ENCODE measurements at regions not wholly inside any gene's neighbourhood (a gene's known extent, or its start where the extent isn't known, plus 50 kb on each side); places are given as distances from the start of the nearest gene placed in this dataset.
"Not testable (repeated sequence)": the region's sequence is repeated elsewhere in the genome, so short reads cannot be mapped to it uniquely, and the experiment has no call there.

DNA sequence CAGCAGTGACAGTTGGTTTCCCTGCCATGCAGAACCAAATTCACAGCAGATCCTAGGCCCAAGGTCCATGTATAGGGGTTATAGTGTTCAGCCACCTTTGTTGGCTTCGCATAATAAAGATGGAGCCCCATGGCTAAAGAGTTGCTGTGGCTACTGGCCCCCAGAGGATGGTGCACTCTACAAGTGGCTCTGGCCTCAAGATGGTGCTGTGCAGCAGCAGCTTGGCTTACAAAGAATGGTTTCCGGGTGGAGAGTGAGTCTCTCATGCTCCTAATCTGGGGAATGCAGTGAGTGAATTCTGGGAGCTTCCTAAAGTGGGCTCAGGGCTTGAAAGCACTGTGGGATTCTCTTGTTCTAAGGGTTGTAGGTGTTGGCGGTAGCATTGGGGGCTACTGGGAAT lies 1199.7 kb downstream of the CNTNAP5 start:
- no peak for DNase-seq (ENCODE audit: low read depth)

DNA sequence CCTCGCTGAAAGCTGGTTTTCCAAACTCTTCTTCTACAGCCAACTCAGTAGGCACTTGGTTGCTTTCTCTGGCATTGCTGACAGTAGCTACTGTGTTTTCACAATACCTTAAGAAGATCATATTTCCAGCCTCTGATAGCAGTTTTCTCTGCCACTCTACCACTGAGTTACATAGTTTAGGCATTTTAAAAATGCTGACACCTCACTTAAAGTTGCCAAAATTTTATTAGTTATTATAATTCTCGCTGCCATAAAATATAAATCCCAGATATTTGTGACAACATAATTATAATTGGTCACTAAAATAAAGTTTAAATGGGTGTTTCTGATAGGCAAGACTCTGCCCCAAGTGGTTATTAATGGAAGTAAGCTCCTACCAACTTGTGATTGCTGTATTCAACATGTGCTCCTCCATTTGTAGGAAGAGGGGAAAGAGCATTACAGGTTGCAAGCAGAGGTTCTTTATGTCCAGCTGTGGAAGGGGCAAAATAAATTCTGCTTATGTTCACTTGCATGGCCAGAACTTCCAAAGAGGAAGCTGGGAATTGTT lies 1202.8 kb downstream of the CNTNAP5 start:
- DNase-seq (ENCODE audit: low read depth), result no peak

DNA sequence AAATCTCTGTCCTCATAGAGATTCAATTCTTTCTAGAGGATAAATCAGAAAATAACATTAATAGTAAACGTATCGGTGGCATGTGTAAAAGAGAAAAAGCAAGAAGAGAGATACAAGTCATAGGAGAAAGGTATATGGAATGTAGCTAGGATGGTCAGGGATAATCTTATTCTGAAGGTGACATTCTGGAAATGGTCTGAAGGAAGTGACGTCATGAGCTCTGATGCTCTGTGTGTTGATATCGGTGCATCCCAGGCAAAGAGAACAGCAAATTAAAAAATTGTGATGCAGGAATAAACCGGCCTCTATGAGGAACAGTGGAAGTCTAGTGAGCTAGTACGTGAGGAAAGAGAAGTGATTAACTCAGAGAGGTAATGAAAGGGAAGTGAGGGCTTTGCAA lies 1215.8 kb downstream of the CNTNAP5 start:
- DNase-seq (ENCODE audit: low read depth), result no peak

DNA sequence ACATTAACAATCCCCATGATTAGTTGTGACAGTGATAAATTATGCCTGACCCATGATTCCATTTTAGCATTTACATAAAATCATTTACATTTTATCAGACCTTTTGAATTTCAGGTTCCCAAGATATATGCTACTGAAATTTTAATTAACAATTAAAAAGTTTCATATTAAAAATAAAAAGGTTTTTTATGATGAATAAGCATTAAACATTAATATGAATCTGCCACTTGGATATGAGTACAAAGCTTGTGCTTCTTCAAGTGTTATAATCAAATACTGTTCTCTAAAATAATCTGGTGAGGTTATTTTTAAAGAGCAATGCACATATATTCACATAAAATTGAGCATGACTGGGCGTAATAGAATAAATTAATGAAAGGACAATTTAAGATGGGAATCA lies 1218.0 kb downstream of the CNTNAP5 start:
- DNase-seq (ENCODE audit: low read depth), result no peak

DNA sequence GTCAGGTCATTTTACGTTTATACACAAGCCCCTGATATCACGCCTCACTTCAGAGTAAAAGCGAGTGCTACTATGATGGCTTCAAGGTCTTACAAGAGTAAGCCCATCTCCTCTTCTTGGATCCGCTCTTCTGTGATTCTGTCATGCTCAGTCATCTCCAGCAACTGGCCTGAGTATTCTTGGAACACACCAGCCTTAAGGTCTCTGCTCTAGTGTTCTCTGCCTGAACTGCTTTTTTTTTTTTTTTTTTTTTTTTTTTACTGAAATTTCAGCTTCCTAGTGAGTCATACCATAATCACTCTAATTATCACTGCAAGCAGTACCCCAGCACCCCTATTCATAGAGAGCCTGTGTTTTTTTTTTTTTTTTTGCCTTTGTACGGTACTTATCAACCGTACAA lies 1228.9 kb downstream of the CNTNAP5 start:
- no peak for DNase-seq (ENCODE audit: low read depth)

DNA sequence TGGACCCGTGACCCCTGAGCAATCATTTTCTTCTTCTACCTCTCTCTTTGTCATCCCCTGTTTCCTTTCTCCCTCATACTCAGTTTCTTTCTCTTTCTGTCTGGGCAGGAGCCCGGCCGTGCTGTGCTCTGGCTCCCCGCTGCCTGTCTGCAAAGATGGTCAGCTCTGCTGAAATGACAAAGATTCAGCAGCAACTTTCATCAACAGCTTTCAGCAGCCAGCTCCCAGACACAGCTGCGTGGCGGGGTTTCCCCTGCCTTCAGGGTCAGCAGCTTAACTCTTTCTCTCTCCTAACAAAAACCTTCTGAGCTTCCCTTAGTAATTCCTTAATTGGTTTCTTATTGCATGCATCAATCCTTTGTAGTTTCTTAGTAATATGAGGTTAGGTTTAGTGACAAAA lies 1234.4 kb downstream of the CNTNAP5 start:
- DNase-seq (ENCODE audit: low read depth), result no peak

DNA sequence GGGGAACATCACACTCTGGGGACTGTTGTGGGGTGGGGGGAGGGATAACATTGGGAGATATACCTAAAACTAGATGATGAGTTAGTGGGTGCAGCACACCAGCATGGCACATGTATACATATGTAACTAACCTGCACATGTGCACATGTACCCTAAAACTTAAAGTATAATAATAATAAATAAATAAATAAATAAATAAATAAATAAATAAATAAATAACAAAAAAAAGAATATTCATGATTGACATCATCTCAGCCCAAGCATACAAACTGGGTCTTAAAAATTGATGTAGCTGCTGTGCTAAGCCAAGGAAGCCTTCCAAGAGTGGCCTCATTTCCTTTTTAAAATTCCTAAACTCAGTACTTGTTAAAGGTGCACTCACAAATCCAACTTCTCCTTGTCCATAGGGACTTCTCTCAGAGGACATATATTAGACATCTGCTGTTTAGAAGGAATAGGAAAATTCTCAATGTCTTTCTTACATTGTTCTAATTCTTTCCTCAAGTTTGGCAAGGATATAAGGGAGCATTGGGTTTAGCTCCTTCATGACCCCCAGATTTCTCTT lies 1235.4 kb downstream of the CNTNAP5 start:
- DNase-seq (ENCODE audit: low read depth), result not testable (repeated sequence)

DNA sequence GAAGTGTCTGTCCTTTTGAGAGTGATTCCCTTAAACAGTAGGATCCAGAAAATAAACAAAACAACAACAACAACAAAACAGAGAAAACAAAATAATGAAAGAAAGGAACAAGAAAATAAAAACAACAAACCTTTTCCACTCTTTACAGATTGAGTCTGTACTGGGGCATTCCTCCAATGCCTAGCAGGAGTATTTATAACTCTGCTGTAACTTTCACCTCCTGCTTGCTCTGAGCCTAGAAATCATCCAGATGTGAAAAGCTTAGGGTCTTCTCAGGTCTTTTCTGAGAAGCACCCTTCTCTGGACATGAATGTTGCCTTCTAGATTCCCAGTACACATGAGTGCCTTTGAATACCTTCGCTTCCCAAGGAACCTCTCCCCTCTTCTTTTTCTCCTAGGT lies 1239.4 kb downstream of the CNTNAP5 start:
- DNase-seq (ENCODE audit: low read depth), result no peak

DNA sequence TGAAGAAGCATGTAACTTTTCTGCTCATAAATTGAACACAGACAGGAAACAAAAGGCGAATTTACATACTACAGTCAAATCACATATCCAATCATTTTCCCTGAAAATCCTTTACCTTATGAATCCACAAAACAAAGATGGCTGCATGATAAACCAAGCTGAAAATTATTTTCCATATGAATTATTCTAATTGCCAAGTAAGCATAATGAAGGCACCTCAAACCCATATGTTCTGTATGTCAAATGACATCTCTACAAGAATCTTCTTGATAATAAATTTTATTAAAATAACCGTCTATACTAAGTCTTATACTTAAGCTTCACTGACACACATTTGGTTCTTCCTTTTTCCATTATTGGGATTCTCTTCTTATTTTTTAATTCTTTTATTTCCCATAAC lies 1242.6 kb downstream of the CNTNAP5 start:
- DNase-seq (ENCODE audit: low read depth), result no peak

DNA sequence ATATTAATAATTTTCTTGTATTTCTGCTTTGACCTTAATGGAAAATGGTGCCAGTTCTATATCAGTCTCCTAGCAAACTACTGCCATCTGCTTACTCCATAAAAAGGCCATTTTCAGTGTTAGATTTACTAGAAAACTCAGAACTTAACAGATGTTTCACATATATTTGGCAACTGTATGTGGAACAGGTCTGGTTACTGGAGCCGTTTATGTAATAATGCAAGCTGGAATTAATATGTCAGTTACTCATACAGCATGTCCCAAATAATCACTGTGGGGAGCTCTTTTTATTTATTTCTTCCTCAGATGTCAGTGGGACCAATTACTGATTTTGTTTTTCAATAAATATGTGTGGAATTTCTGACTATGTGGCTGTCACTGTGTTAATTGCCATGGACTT lies 1247.6 kb downstream of the CNTNAP5 start:
- no peak for DNase-seq (ENCODE audit: low read depth)

DNA sequence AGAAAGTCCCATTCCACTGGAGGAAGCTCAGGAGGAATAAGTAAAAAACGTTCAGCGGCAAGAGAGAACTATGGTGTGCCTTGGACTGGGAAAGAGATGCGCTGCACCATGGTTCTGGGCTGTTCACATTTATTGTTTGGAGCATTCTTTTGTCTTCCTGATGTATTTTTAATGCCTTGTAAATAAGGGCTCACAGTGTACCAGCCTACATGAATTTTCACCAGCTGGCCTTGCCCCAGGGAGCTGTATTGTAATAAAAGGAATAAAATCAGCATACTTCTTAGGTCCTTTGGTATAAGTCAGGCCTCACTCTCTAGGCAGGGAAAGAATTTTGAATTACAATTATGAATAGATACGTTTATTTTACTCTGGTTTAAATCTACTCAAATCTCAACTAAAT lies 1249.6 kb downstream of the CNTNAP5 start:
- no peak for DNase-seq (ENCODE audit: low read depth)

DNA sequence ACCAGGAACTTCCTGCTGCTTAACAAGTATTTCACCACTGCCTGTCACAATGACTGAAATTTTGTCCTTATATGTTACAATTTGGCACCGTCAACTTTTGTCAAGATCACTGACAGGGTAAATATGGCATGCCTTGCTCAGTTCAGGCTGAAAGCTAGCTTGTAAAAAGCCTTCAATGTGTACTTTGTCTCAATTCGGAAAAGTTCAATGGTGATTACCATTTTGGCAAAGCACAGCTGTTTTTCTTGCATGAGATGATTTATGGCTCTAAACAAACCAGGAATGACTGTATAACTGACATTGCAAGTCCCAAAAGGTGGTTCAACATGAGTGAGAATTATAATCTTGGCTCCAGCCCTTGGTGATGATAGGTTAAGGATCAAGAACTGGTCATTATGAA lies 1255.2 kb downstream of the CNTNAP5 start:
- DNase-seq (ENCODE audit: low read depth), result no peak

DNA sequence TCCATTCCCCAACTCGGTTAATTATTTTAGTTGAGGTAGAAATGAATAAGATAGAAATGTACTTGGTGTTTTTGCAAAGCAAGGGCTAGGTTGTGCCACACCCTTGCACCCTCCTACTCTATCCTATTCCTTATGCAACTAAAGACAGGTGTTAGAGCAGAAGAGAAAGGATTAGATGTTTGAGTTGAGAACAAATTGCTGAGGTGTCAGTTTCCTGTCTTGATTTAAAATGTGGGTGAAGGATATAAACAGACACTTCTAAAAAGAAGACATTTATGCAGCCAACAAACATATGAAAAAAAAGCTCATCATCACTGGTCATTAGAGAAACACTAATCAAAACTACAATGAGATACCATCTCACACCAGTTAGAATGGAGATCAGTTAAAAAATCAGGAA lies 1256.2 kb downstream of the CNTNAP5 start:
- no peak for DNase-seq (ENCODE audit: low read depth)

DNA sequence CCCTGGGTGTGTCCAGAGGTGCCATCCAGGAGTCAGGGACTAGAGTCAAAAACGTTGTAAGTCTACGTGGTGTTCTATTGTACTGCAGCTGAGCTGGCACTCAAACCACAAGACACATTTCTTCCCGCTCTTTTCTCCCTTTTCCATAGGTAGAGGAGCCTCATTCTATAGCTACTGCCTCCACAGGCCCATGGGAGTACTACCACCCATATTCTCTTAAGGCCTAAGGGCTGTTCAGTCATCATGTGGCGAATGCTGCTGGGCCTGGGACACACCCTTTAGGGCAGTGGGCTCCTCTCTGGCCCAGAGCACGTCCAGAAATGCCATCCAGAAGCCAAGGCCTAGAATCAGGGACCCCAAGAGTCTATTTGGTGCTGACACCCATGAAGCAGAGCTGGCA lies 1271.7 kb downstream of the CNTNAP5 start:
- DNase-seq (ENCODE audit: low read depth), result no peak

DNA sequence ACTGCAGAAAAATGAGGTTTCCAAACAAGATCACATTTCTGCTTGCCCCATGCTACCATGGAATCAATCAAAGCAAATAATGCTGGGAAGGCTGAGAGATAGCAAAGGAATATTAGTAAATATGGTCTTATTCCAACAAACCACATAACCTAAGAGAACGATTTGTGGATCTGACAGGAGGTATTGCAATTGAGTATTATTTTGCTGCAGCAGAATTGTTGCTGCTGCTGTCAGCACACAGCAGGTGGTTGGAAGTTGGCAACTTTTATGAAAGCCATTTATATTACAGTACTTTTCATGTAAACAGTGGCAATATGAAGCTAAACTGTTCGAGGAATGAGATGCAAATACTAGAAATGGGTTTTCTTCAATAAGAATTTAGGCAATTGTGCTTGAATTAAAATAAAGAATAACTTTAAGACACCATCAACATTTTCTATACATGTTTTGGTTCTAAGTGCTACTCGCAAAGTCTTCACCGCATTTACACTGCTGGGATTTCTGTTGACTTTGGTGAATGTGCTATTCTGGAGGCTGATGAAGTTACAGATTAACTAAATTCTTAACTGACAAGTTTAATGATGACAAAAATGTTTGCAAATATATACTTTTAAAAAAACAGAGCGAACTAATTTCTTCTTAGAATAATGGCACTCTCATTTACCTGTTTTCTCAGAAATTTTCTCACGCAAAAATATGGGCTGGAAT lies 1285.7 kb downstream of the CNTNAP5 start:
- DNase-seq (ENCODE audit: low read depth), result no peak

DNA sequence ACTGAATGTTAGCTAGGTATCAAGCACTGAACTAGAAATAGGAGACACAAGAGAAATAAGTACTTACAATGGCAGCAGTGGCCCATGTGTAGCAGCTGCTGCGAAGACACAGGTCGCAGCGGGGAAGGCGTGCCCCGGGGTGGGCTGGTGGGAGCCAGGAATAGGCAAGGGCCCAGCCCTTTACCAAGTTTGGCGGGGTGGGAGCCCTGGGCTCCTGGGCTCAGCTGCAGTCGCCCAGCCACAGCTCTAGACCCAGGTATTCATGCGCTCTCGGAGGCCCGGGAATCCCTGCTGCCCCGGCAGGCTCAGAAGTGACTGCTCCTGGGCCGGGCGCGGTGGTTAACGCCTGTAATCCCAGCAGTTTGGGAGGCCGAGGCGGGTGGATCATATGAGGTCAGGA lies 1287.3 kb downstream of the CNTNAP5 start:
- no peak for DNase-seq (ENCODE audit: low read depth)

DNA sequence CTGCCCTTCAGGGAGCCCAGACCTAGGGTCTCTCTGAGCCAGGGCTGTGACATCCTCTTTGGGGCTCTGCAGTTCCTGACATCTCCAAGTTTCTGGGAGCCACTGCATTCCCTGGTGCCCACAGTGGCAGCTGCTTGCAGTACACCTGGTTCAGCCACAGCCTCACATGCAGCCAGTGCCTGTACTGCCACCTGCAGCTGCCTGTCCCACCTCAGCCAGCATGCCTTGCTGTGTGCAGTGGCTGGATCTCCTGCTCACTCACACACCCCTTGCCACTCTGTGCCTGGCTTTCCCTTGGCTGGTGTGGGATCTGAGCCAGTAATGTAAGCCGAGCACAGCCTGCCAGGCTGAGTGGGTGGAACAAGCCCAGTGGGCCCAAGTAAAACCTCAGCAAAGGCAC lies 1288.7 kb downstream of the CNTNAP5 start:
- DNase-seq (ENCODE audit: low read depth), result no peak

DNA sequence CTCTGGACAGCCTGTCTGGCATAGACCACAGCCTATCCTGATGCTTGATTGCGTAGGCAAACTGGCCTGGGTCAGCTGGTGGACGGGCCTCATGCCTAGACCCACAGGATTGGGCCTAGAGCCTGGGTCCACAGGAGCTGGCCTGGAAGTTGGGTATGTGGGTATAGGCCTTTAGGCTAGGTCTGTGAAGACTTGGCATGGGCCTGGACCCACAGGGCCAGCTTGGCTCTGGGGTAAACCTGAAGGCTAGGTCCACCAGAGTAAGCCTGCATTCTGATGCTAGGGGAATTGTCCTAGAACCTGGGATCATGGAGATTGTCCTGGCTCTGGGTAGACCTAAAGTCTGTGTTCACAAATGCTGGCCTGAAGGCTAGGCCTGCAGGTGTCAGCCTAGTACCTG lies 1293.7 kb downstream of the CNTNAP5 start:
- no peak for DNase-seq (ENCODE audit: low read depth)

DNA sequence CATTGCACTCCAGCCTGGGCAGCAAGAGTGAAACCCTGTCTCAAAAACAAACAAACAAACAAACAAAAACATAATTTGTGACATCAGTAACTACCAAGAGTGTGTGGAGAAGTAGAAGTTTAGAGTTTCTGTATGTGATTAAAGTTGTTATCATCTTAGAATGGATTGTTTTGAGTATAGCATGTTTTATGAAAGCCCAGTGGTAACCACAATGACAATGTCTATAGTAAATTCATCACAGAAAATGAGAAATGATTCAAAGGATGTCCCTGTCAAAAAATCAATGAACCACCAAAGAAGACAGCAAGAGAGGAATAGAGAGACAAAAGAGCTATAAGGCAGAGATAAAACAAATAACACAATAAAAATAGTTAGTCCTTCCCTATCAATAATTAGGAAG lies 1299.2 kb downstream of the CNTNAP5 start:
- no peak for DNase-seq (ENCODE audit: low read depth)

DNA sequence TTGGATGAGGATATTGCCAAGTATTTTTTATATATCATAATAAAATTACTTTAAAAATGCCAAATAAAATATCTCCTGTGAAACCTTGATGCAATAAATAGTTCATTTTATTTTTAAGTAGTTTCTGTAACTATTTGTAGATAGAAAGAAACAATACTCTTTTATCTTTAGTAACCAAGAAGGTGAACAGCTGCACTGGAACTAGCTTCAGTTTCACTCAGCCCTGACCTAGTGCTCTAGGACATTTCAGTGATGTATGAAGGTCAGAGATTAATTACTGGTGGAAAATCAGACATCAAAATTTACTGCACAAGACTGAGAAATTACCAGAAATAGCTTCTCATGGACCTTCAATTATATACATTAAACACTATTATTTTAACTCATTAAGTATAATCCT lies 1305.0 kb downstream of the CNTNAP5 start:
- no peak for DNase-seq (ENCODE audit: low read depth)

DNA sequence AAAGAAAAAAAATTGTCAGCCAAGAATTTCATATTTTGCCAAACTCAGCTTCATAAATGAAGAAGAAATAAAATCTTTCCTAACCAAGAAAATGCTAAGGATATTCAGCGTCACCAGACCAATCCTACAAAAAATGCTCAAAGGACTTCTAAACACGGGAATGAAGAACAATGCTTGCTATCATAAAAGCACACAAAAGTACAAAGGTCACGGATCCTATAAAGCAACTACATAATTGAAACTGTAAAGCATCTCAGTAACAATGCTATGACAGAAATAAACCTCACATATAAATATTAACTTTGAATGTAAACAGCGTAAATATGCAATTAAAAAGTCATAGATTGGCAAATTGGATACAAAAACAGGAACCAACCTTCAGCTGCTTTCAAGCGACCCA lies 1314.6 kb upstream of the GYPC start:
- DNase-seq (ENCODE audit: low read depth), result no peak

DNA sequence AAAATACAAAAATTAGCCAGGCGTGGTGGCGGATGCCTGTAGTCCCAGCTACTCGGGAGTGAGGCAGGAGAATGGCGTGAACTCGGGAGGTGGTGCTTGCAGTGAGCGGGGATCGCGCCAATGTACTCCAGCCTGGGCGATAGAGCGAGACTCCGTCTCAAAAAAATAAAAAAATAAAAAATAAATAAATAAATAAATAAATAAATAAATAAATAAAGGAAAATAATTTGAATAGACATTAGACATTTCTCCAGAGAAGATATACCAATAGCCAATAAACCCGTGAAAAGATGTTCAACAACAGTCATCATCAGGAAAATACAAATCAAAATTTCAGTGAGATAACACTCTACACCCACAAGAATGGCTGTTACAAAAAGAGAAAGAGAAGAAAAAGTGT lies 1302.4 kb upstream of the GYPC start:
- not testable (repeated sequence) for DNase-seq (ENCODE audit: low read depth)

DNA sequence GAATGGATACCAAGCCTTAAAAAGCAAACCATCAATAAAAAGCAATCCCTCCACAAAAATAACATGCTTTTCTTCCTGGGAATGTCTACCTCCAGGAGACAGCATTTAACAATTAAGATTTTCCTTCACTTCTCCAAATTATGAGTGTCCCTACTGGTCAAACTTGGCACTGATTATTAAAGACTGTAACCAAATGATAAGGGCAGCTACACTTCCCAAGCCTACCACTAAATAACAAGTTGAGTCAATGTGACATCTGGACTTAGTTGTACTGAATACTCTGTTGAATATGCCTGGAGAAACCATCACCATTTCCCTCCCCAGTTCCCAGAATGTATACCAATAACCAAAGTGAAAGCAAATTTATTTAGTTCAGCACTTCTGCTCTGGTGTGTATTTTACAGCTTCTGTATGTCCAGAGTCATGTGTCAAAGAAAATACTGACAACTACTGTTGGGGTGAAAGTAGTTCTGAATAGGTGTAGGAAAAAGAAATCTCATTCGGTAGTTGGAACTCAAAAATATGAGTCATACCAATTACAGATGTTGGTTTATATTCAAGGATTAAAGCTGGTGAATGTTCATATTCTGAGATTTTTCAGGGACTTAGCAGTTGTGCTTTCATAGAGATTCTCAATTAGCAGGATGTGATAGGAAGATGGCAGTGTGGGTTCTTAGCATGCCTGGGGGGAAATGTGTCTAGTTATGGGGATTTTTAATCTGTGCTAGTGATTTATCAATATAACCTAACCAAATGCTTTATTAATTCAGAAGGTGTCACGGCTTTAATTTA lies 1291.6 kb upstream of the GYPC start:
- DNase-seq (ENCODE audit: low read depth), result no peak

DNA sequence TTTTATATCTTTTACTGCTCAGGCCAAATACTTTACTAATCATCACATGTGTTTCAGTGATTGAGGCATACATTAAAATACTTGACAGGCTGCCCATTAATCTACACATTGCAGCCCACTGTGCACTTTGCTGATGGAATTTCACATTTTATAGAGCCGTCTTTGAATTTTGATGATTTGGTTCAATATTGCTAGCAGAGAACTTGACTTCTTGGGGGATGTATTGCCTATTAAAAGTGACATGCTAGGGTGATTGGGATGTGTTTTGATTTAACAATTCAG lies 1291.0 kb upstream of the GYPC start:
- no peak for DNase-seq (ENCODE audit: low read depth)
